Naive B cell (primary cell): ENCODE measurements at regions not wholly inside any gene's neighbourhood (a gene's known extent, or its start where the extent isn't known, plus 50 kb on each side); places are given as distances from the start of the nearest gene placed in this dataset.
A peak's percentile ranks its signal among the peaks of the same experiment; 100 is the strongest.

ENCODE experiments used
- ATAC-seq, 2 donors: fragments of 150-1000 bp; cut with Tn5 transposase; 2 replicates each; pipeline ENCODE4 v1.10.0; 2021; ENCODE audit warnings: low read depth in 2 of 2, mild to moderate bottlenecking in 2 of 2, moderate library complexity in 2 of 2
- DNase-seq: peaks from one replicate; pipeline ENCODE4 v3.0.0; 2022
- H3K27ac Mint-ChIP-seq, 6 donors: one replicate each; pipeline ENCODE4 v1.8.0; 2020 to 2022; ENCODE audit warnings: mild to moderate bottlenecking in 6 of 6, mixed read lengths in 6 of 6, moderate library complexity in 5 of 6, inconsistent platforms in 2 of 6
- H3K27me3 Mint-ChIP-seq, 3 donors: one replicate each; pipeline ENCODE4 v1.8.0; 2021 to 2022; ENCODE audit warnings: mixed read lengths in 3 of 3, mild to moderate bottlenecking in 1 of 3
- H3K36me3 Mint-ChIP-seq, 2 donors: one replicate each; pipeline ENCODE4 v1.8.0; 2020 to 2022; ENCODE audit warnings: mixed read lengths in 2 of 2, inconsistent platforms in 1 of 2, mild to moderate bottlenecking in 1 of 2
- H3K4me1 Mint-ChIP-seq, 3 donors: one replicate each; pipeline ENCODE4 v1.8.0; 2020 to 2022; ENCODE audit warnings: mixed read lengths in 3 of 3, inconsistent platforms in 1 of 3, mild to moderate bottlenecking in 1 of 3, moderate library complexity in 1 of 3
- H3K4me3 Mint-ChIP-seq, 8 donors: one replicate each; pipeline ENCODE4 v1.8.0; 2020 to 2022; ENCODE audit warnings: mild to moderate bottlenecking in 8 of 8, mixed read lengths in 8 of 8, moderate library complexity in 8 of 8, inconsistent platforms in 2 of 8
- H3K9me3 Mint-ChIP-seq, 7 donors: one replicate each; pipeline ENCODE4 v1.8.0; 2020 to 2022; ENCODE audit warnings: mixed read lengths in 7 of 7, mild to moderate bottlenecking in 5 of 7, inconsistent platforms in 2 of 7, moderate library complexity in 1 of 7

GRCh38 chr4:8697826-8698225, 105.3 kb downstream of the CPZ start:
- H3K4me1 Mint-ChIP-seq = no peaks in the 10 kb centered on the region
- no peak for DNase-seq
- H3K27me3 Mint-ChIP-seq = peaks cover 4 to 32% (median 9%) of the 10 kb centered on the region in 3 donors
- H3K36me3 Mint-ChIP-seq = no peaks in the 10 kb centered on the region
- no peak overlapping the region for H3K27ac Mint-ChIP-seq
- no peak for ATAC-seq
- no peak overlapping the region for H3K4me3 Mint-ChIP-seq
- peaks cover 0 to 10% (median 3%) of the 10 kb centered on the region in 7 donors for H3K9me3 Mint-ChIP-seq

DNA sequence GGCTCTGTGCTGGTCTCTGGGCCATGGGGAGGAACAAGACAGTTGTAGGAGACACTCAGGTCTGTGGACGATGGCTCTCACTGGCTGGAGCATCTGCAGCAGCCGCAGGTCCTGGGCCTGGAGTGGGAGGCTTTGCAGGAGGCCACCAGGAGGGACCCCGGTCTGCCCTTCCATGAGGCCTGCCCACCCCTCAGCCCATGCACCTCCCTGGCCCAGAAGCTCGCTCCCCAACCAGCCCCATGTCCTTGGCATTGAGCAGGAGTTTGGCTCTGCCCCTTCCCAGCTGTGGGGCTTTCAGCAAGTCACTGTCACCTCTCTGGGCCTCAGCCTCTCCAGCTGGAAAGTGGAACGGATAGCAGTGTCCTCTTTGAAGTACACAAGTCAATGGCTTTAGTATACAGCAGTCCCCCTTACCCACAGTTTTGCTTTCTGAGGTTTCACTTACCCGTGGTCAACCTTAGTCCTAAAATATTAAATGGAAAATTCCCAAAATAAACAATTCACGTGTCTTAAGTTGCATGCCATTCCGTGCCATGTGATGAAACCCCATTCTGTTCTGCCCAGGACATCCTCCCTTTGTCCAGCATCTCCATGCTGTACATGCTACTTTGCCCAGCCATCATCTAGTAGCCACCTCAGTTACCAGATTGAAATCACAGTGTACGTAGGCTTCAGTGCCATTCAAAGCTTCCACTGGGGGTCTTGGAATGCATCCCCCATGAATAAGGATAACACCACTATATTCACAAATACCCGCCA, 104.0 kb downstream of the CPZ start:
- DNase-seq = no peak
- peaks cover 0 to 28% (median 4%) of the 10 kb centered on the region in 3 donors for H3K27me3 Mint-ChIP-seq
- H3K9me3 Mint-ChIP-seq = peaks cover 0 to 14% (median 3%) of the 10 kb centered on the region in 7 donors
- H3K27ac Mint-ChIP-seq = no peak overlapping the region
- no peak for ATAC-seq
- no peak overlapping the region for H3K4me3 Mint-ChIP-seq
- H3K4me1 Mint-ChIP-seq = no peaks in the 10 kb centered on the region
- no peaks in the 10 kb centered on the region for H3K36me3 Mint-ChIP-seq

GRCh38 chr4:8695237-8696219, 103.0 kb downstream of the CPZ start:
- no peak for DNase-seq
- Mint-ChIP-seq H3K27ac (no peak overlapping the region), H3K4me3 (peak overlapping the region in 1 of 8 donors; percentile 50), H3K27me3 (peaks cover 0 to 21% (median 4%) of the 10 kb centered on the region in 3 donors), H3K36me3 (no peaks in the 10 kb centered on the region), H3K9me3 (peaks cover 0 to 14% (median 3%) of the 10 kb centered on the region in 7 donors), H3K4me1 (no peaks in the 10 kb centered on the region)
- no peak for ATAC-seq

DNA sequence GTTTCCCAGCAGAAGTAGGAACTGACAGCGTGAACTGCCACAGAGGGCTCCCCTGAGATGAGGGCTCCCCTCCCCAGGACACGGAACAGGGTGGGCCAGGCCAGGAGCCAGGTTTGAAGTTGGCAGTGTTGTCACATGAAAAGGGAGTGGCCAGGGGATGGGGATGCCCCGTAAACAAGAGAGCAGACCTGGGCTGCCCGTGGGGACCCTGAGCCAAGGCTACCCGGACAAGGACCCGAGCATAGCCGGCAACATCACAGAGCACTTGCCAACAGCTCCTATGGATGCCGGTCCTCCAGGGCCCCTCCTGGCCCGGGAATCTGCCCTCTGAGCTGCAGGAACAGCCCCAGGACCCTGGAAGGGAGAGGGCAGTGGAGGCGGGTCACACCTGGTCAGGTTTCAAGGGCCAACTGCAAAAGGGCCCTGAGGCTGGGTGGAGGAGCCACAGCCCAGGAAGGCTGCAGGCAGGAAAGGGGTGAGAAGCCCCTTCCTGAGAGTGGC, 102.1 kb downstream of the CPZ start:
- H3K4me3 Mint-ChIP-seq = no peak overlapping the region
- H3K4me1 Mint-ChIP-seq = no peaks in the 10 kb centered on the region
- DNase-seq (no peak), ATAC-seq (no peak)
- H3K36me3 Mint-ChIP-seq = no peaks in the 10 kb centered on the region
- H3K27me3 Mint-ChIP-seq = peaks cover 4 to 25% (median 7%) of the 10 kb centered on the region in 3 donors
- no peak overlapping the region for H3K27ac Mint-ChIP-seq
- peaks cover 2 to 17% (median 3%) of the 10 kb centered on the region in 7 donors for H3K9me3 Mint-ChIP-seq

DNA sequence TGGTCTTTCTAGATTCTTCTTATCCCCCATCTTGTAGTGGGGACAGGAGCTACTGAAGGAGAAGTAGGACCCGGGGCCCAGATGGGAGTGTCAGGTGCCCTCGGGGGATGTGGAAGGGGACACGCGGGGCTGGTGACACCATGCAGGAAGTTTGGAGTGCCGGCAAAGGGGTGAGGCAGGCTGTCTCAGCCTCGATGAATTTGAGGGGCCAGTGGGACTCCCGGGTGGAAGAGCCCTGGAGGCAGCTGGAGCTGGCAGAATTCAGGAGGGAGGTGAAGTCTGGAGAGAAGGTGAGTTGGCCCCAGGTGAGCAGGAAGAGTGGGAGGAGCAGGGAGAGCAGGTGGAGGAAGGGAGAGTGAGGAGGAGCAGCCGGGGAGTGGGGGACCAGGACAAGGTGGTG, 101.7 kb downstream of the CPZ start:
- DNase-seq = no peak
- Mint-ChIP-seq H3K27ac (no peak overlapping the region), H3K4me3 (no peak overlapping the region), H3K36me3 (no peaks in the 10 kb centered on the region), H3K27me3 (peaks cover 4 to 26% (median 8%) of the 10 kb centered on the region in 3 donors), H3K9me3 (peaks cover 2 to 18% (median 3%) of the 10 kb centered on the region in 7 donors), H3K4me1 (no peaks in the 10 kb centered on the region)
- ATAC-seq = no peak

DNA sequence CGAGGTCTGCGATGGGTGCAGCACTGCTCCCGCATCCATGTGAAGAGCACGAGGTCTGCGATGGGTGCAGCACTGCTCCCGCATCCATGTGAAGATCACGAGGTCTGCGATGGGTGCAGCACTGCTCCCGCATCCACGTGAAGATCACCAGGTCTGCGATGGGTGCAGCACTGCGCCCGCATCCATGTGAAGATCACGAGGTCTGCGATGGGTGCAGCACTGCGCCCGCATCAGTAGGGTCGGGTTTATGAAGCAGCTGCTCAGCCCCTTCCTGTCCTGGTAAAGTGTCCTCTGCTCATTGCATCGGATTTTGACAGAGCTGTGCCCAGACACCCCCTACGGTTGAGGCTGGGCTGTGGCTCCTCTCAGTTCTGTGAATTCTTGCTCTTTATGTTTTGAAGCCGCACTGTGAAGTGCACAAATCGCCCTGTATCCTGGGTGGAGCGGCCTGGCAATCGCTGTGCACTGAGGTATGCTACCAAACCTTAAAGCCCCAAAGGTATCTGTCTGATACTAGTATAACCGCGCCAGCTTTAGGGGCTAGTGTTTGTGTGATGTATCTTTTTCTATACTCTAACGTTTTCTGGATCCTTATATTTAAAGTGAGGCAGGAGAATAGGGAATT, 98.7 kb downstream of the CPZ start:
- H3K27me3 Mint-ChIP-seq = peaks cover 6 to 42% (median 21%) of the 10 kb centered on the region in 3 donors
- peaks cover 0 to 8% of the 10 kb centered on the region in 2 donors for H3K36me3 Mint-ChIP-seq
- no peak overlapping the region for H3K4me3 Mint-ChIP-seq
- no peak for DNase-seq
- no peaks in the 10 kb centered on the region for H3K4me1 Mint-ChIP-seq
- peak overlapping the region in 1 of 6 donors; percentile 52 for H3K27ac Mint-ChIP-seq
- ATAC-seq = no peak
- peaks cover 0 to 26% (median 5%) of the 10 kb centered on the region in 7 donors for H3K9me3 Mint-ChIP-seq

GRCh38 chr4:8690216-8691150, 97.9 kb downstream of the CPZ start:
- no peak overlapping the region for H3K27ac Mint-ChIP-seq
- ATAC-seq (no peak), DNase-seq (no peak)
- peaks cover 0 to 8% of the 10 kb centered on the region in 2 donors for H3K36me3 Mint-ChIP-seq
- peaks cover 6 to 47% (median 22%) of the 10 kb centered on the region in 3 donors for H3K27me3 Mint-ChIP-seq
- peak overlapping the region in 1 of 8 donors; percentile 12 for H3K4me3 Mint-ChIP-seq
- peaks cover 0 to 26% (median 5%) of the 10 kb centered on the region in 7 donors for H3K9me3 Mint-ChIP-seq
- no peaks in the 10 kb centered on the region for H3K4me1 Mint-ChIP-seq

GRCh38 chr4:8689741-8690140, 97.2 kb downstream of the CPZ start:
- Mint-ChIP-seq H3K27me3 (peaks cover 6 to 47% (median 22%) of the 10 kb centered on the region in 3 donors), H3K9me3 (peaks cover 0 to 26% (median 5%) of the 10 kb centered on the region in 7 donors), H3K27ac (no peak overlapping the region), H3K36me3 (peaks cover 0 to 8% of the 10 kb centered on the region in 2 donors), H3K4me3 (no peak overlapping the region), H3K4me1 (no peaks in the 10 kb centered on the region)
- DNase-seq (no peak), ATAC-seq (no peak)

DNA sequence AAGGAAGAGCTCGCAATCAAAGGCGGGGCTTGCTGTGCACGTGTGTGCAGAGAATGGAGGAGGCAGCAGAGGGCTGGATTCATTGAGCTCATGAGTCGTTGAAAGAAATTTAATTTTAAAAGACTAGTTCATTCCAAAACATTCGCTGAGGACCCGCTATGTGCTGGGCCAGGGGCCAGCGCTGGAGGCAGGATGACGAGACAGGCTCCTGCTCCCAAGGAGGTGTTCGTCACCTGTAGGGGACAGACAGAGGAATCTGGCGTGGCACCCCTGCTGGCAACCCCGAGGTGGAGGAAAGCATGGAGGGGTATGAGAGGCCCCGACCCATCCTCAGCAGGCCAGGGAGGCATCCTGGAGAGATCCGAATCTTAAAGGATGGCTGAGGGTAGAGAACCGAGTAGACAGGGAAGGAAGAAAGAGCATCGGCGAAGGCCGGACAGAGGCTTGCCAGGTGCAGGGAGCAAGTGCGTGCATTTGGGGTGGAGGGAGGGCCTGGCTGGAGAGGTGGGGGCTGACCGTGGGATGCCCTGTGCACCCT, 96.4 kb downstream of the CPZ start:
- Mint-ChIP-seq H3K36me3 (peaks cover 0 to 8% of the 10 kb centered on the region in 2 donors), H3K9me3 (peaks cover 0 to 23% (median 5%) of the 10 kb centered on the region in 7 donors), H3K27ac (no peak overlapping the region), H3K4me3 (peak overlapping the region in 1 of 8 donors; percentile 63), H3K27me3 (peaks cover 6 to 42% (median 22%) of the 10 kb centered on the region in 3 donors), H3K4me1 (no peaks in the 10 kb centered on the region)
- ATAC-seq = no peak
- DNase-seq = no peak

DNA sequence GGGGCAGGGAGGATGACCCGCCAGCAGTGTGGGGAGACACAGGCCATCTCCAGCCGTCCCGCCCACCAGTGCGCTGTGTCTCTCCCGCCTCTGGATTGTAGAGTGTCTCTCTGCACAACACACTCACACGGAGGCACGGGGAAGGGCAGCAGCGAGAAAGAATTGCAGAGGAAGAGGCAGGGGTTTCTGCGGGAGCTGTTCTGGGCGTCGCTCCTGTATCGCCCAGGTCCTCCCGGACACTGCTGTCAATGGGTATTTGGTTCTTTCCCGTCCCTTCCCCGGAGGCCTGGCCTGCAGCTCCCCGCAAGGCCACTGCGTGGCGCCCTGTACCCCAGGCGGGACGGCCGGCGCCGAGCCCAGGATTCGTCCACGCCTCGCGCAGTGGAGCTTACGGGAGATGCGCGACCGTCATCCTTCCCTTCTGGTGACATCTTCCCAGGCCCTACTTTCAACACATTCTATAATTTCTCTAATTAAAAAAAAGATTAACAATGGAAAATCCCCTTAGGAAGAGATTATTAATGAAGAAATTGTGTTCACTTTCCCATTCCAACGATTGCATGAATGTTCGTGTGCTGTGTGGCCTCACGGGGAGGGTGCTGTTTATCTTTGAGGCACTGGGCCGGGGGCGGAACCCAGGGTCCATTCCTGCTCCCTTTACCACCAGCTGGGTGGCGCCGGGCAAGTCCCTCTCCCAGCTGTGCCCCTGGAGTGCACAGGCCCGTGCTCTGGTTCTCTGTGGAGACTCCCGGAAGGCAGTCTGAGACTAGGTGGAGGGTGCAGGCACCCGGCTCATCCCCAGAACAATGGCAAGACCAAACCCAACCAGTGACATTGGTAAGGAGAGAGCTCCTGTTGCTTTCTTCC, 95.7 kb downstream of the CPZ start:
- ATAC-seq (no peak), DNase-seq (no peak)
- Mint-ChIP-seq H3K36me3 (peaks cover 0 to 8% of the 10 kb centered on the region in 2 donors), H3K4me3 (no peak overlapping the region), H3K4me1 (no peaks in the 10 kb centered on the region), H3K27me3 (peaks cover 6 to 48% (median 22%) of the 10 kb centered on the region in 3 donors), H3K9me3 (peaks cover 0 to 25% (median 5%) of the 10 kb centered on the region in 7 donors), H3K27ac (no peak overlapping the region)

DNA sequence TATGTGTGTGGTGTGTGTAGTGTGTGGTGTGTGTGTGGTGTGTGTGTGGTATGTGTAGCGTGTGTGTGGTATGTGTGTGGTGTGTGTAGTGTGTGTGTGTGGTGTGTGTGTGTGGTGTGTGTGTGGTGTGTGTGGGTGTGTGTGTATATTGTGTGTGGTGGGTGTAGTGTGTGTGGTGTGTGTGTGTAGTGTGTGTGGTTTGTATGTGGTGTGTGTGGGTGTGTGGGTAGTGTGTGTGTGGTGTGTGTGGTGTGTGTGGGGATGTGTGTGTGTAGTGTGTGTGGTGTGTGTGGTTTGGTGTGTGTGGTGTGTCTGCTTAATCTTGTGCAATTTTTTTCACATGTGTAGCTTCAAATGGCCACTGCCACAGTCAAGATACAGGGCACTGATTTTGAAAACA, 94.5 kb downstream of the CPZ start:
- peaks cover 0 to 8% of the 10 kb centered on the region in 2 donors for H3K36me3 Mint-ChIP-seq
- H3K4me3 Mint-ChIP-seq = no peak overlapping the region
- DNase-seq = no peak
- peak overlapping the region in 1 of 6 donors; percentile 37 for H3K27ac Mint-ChIP-seq
- ATAC-seq = no peak
- H3K27me3 Mint-ChIP-seq = peaks cover 6 to 50% (median 22%) of the 10 kb centered on the region in 3 donors
- H3K9me3 Mint-ChIP-seq = peaks cover 0 to 20% (median 5%) of the 10 kb centered on the region in 7 donors
- no peaks in the 10 kb centered on the region for H3K4me1 Mint-ChIP-seq
